Left hindlimb (tissue), 1 donor: ENCODE measurements at regions not wholly inside any gene's neighbourhood (a gene's known extent, or its start where the extent isn't known, plus 50 kb on each side); places are given as distances from the start of the nearest gene placed in this dataset.
A peak's percentile ranks its signal among the peaks of the same experiment; 100 is the strongest.

Experiments
- DNase-seq: peaks from one replicate; pipeline ENCODE4 v3.0.0-alpha.2; 2018

DNA sequence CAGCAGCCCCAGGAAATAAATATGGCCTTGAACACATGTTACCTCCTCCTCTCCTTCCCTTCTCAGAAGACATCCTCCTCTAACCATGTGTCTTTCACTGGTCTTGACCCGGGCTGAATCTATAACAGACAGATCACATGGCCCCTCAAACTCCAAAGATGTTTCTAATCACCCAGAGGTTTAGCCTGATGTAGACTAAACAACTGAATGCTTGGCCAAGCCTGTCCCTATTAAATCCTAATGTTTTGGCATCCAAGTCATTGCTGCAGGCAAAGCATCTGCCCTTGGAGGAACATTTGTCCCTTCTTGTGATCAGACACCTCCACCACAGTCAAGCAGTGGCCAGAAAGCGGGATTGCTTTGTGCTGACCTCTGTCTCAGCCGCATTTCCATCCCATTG, 65.5 kb downstream of the ANKRD60 start:
- no peak for DNase-seq

- DNase-seq: no peak
Measured at GRCh38 chr20:58161192-58161591, 67.3 kb downstream of the ANKRD60 start.

DNA sequence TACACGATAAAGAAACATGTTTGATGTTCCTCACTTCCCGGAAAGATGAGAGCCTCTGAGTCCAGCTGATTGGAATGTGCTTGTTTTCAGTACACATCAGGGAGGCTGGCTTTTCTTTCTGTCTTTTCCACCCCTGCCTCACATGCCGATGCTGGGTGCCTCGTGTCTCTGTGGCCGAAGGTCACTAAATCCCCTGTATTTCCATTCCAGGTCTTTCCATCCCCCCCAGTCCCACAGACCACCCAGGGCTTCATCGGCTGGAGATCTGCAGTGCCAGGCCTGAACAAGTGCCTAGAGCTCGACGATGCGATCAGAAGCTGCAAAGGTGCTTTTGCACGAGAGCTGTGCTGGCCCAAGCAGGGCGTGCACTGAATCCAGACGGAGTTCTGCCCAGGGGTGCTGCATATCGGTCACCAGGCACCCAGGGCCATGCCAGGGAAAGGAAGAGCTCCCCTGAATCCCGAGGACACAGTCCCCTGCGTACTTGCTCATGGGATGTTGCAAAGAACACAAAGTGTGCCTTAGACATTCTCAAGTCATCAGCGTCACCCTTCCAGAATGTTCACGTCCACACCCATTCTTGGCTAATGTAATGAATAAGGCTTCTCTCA, 67.9 kb downstream of the ANKRD60 start:
- no peak for DNase-seq

DNA sequence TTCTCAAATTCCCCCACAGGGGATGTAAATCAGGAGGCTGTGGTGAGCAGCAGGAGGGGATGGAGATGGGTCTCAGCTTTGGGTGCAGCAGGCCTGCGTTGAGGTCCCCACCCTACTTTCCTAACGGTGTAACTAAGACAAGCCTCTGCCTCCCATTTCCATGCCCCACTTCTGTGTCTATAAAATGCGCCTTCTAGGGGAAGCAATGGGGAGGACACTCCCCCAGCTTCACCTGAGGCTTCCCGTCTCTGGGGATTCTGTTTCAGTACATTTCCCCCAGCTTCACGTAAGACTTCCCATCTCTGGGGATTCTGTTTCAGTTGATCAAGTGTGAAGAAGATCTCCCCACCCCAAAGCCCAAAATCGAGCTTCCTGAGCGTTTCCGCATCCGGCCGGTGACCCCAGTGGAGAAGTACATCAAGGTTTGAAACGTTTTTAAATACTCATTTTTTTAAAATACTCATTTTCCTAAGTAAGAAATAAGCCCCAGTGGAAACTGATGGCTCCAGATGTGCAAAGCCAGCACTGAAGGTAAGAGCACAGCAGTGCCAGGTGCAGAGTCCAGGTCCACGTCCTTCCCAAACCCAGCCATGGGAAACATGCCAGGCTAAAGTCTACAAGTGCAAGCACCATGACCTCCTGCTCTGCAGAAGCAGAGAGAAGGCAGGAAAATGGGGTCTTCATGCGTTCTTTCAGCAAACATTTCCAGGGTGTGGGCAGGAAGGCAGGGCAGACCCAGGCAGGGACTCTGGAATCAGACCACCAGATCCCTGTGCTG, 73.1 kb downstream of the ANKRD60 start:
- DNase-seq: peak; percentile 9

DNA sequence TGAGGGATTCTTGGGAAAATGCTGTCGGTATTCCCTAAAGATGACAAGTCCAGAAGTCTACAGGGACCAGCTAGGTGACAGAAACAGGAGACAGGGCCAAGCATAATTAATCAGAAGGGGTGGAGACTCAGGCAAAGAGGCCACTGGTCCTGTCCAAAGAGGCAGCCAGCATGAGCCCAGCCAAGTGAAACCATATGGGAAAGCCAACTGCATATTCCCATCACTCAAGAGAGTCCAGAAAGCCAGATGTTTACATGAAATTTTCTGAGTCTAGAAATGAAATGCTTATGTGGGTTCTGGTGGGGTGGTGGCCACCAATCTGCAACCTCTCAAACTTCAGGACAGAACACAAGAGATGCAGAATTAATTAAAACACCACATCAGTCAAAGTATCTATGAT, 74.3 kb downstream of the ANKRD60 start:
- peak; percentile 16 for DNase-seq

DNA sequence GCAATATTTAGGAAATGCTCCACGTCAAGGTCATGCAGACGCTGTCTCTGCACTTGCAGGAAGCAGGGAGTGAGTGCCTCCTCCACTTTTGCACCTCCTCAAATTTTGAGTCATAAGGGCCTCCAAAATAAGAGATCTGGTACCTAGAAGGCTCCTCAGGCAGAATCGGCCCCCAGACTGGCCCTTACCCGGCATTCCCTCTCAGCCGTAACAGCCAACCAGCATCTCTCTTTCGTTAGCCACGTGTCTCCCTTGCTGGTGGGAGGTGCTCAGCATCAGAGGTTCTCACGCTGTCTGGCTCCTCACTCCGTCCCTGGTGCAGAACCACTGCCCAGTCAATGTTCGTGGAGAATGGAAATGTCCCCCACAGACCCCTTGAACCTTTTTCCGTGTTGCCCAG, 75.3 kb downstream of the ANKRD60 start:
- DNase-seq: no peak

DNA sequence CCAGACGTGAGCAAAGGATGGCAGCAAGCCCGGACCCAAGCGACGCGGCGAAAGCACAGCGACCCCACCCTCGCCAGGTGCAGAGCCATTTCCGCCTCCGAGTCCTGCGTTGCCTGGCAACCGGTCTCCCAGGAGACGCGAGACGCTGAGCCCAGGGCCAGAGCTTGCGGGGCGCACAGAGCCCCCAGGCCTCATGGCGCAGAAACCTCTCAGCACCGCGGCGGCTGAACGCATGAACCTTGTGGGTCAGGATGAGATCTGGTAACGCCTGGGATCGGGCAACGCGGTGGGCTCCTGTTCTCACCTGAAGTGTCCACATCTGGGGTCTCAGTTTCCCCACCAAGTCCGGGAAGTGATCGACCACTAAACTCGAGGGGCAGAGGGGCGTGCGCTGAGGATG, 77.7 kb downstream of the ANKRD60 start:
- DNase-seq: peak; percentile 28

- peak; percentile 34 for DNase-seq
Measured at GRCh38 chr20:58149437-58150091, 78.9 kb downstream of the ANKRD60 start.

GRCh38 chr20:58148891-58149290, 79.6 kb downstream of the ANKRD60 start:
- DNase-seq: peak; percentile 55

DNA sequence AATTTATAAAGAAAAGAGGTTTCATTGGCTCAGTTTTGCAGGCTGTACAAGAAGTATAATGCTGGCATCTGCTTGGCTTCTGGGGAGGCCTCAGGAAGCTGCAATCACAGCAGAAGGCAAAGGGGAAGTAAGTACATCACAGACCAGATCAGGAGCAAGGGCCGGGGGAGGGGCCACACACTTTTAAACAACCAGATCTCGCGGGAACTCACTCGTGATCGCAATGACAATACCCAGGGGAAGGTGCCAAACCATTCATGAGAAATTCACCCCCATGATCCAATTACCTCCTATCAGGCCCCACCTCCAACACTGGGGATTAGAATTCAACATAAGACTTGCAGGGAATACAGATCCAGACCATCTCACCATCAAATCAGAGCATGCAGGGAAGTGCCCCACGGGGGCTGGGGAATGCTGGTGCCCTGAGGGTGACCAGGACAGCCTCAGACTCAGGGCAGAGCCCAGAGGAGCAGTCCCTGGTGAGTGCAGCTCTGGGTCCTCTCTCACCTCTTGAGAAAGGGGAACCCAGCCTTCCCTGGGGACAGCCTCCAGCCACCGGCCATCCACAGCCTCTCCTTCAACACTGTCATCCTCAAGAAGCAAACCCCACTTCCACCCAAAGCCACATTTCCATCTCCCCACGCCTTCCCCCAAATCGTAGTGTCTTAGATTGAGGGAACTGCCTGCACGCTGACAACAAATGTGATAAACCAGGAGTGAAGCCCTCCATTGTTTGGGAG, 80.7 kb downstream of the ANKRD60 start:
- peak; percentile 18 for DNase-seq

GRCh38 chr20:58146746-58147140, 81.7 kb downstream of the ANKRD60 start:
- DNase-seq: peak; percentile 19

DNA sequence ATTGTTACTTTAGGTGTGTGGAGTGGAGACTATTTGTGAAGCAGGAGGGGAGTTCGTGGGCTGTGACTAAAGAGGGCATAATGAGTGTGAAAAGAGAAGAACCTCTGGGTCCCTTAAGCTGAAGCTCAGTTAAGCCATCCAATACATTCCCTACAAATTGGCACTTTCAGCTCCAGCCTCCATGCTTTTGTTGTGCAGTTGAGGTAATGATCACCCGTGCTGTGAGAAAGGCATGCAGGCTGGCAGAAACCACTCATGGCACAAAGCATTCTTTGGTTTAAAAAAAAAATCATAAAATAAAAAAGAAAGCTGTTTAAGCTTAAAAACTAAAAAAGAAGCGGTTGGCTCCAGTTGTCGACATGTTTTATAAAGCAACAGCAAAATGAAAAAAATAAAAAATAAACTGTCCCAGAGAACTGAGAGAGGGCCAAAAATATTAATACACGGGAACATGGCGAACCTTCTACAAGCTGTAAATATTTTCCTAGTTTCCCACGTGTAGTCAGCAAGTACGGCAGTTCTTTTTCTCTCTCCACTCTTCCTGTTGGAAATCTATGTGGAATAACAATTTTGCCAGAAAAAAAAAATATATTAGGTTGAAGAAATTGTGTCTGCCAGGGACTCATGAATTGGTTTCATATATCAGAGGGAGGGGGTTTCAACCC, 82.2 kb downstream of the ANKRD60 start:
- no peak for DNase-seq

DNA sequence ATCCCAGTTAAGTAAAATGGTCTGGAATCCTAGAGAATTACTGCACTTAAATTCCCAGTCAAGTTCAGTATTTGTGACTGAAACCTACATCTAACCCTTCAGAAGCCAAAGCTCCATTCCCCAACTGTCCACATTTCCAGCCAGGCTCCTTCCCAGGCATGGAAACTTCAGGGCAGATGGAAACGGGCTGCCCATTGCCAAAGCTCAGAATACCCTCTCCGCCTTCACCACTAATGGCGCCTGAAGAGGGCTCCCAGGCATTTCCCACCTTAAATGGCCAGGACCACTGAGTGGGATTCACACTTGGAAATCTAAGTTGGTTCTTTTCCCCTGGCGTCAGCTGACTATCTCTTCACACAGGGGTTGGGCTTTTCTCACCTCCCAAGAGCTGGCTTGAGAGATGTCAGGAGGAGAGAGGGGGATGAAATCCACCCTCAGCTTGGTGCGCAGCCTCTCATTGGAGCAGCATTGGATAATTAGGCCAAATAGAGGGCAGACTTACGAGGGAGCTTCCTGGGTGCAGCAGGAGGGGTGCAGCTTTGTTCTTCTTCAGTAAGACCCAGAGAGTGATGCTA, 82.9 kb downstream of the ANKRD60 start:
- DNase-seq: no peak

GRCh38 chr20:58144096-58144495, 84.4 kb downstream of the ANKRD60 start:
- no peak for DNase-seq

GRCh38 chr20:58143531-58143930, 84.9 kb downstream of the ANKRD60 start:
- no peak for DNase-seq

- DNase-seq: no peak
Measured at GRCh38 chr20:58142843-58143185, 85.6 kb downstream of the ANKRD60 start.

GRCh38 chr20:58141971-58142842, 86.2 kb downstream of the ANKRD60 start:
- DNase-seq: no peak

DNA sequence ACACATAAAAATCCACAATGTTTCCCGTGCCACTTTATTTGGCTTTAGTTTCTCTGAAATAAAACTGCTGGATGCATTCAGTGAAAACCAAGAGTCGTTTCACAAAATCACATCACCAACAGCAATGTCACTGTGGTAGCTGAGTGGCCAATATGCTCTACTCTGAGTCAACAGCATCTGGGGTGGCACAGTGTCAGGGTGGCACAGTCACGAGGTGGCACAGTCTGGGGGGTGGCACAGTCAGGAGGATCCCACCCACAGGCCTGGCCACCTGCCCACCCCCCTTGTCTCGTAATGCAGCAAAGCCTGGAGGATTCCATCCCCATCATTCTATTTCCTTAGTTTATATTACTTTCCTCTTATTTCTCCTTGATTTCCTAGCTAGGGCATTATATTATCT, 87.0 kb downstream of the ANKRD60 start:
- no peak for DNase-seq

DNA sequence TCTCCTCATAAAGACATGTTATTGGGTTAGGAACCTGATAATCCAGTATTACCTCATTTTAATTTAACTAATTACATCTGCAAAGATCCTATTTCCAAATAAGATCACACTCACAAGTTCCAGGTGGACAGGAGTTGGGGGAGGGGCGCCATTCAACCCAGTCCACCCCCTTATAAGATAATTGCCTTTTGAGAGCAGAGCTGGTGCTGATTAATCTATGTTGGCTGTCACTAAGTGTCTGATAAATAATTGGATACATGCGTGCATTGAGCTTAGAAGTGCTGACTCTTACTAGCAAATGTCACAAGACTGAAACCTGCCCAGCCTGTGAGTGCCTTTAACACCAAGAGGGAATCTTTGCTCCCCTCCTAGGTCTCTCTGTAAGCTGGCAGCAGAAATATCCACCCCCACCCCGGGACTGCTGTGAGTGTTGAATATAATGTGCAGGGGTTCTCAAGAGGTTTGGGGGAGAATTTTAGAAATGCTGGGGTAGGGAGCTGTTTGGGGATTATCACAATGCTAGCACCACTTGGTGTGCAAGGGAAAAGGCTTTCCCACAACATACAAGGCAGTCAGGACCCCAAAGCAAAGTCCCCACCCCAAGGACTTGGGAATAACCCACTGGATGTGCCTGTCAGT, 87.5 kb downstream of the ANKRD60 start:
- no peak for DNase-seq

DNA sequence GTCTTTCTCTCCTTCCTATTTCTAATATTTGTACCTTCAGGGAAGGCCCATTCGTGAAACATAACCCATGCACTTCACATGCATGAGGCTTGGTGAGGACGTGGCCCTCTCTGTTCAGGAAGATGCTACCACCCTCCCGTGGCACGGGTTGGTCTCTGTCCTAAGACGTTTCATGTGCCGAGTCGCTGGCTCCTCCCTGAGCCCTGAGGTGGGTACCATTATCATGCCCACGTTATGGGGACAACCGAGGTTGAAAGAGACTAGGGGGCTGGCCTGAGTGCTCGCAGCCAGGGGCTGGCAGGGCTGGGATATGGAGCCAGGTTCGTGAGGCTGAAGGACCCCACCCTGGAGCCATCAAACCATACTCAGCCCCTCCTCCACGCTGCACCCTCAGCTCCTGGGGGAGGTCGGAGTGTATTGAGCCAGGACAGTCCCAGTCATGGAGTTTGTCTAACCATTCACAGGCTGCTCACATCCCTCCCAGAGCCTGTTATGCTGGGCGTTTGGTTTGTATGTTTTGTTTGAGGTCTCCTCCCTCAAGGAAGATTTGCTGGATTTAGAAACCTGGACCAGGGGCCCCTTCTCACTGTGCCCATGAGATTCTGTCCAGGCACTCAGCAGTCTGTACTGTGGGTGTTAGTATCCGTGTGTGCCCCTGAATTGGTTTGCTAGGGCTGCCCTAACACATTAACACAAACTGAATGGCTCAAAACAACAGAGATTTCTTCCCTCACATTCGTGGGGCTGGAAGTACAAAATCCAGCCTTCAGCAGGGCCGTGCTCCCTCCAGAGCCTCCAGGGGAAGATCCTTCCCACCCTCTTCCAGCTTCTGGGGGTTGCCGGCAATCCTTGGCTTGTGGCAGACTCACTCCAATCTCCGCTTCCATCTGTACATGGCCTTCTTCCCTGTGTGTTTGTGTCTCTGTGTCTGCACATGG, 88.3 kb downstream of the ANKRD60 start:
- no peak for DNase-seq
